H9 (cell line): ENCODE measurements at regions not wholly inside any gene's neighbourhood (a gene's known extent, or its start where the extent isn't known, plus 50 kb on each side); places are given as distances from the start of the nearest gene placed in this dataset.
A peak's percentile ranks its signal among the peaks of the same experiment; 100 is the strongest.

ENCODE experiments used
- DNase-seq: peaks from one replicate; pipeline ENCODE4 v3.0.0-alpha.2; 2017
- H2AFZ ChIP-seq: one replicate; pipeline ENCODE4 v1.6.1; 2013; ENCODE audit warnings: mild to moderate bottlenecking, low read length, control low read depth, moderate library complexity
- H2AK5ac ChIP-seq: 2 replicates; pipeline ENCODE4 v1.6.1; 2013; ENCODE audit warnings: low read length, control low read depth, mixed read lengths; ENCODE audit not compliant: insufficient read length
- H2BK120ac ChIP-seq: one replicate; pipeline ENCODE4 v1.6.1; 2013; ENCODE audit warnings: low read depth, mild to moderate bottlenecking, low read length, control low read depth, inconsistent platforms; ENCODE audit not compliant: poor library complexity, severe bottlenecking
- H2BK12ac ChIP-seq: 2 replicates; pipeline ENCODE4 v1.6.1; 2013; ENCODE audit warnings: low read length, control low read depth, mixed read lengths, low read depth; ENCODE audit not compliant: insufficient read length
- H2BK15ac ChIP-seq: 2 replicates; pipeline ENCODE4 v1.6.1; 2013; ENCODE audit warnings: low read depth, low read length, control low read depth
- H2BK20ac ChIP-seq: one replicate; pipeline ENCODE4 v1.6.1; 2013; ENCODE audit warnings: low read depth, mild to moderate bottlenecking, low read length, control low read depth, inconsistent platforms; ENCODE audit not compliant: poor library complexity, severe bottlenecking
- H2BK5ac ChIP-seq: 2 replicates; pipeline ENCODE4 v1.6.1; 2013; ENCODE audit warnings: low read length, control low read depth, mixed read lengths; ENCODE audit not compliant: insufficient read length
- H3K14ac ChIP-seq: 2 replicates; pipeline ENCODE4 v1.6.1; 2013; ENCODE audit warnings: low read length, control low read depth; ENCODE audit not compliant: insufficient read depth
- H3K18ac ChIP-seq: 2 replicates; pipeline ENCODE4 v1.6.1; 2013; ENCODE audit warnings: low read depth, mild to moderate bottlenecking, mixed read lengths, low read length, control low read depth; ENCODE audit not compliant: insufficient read length
- H3K23ac ChIP-seq: 2 replicates; pipeline ENCODE4 v1.6.1; 2013; ENCODE audit warnings: low read length, control low read depth, mixed read lengths, low read depth; ENCODE audit not compliant: insufficient read length
- H3K23me2 ChIP-seq: 2 replicates; pipeline ENCODE4 v1.6.1; 2013; ENCODE audit warnings: low read depth, mild to moderate bottlenecking, mixed read lengths, low read length, control low read depth; ENCODE audit not compliant: insufficient read length, poor library complexity, severe bottlenecking
- H3K27ac ChIP-seq: 2 replicates; pipeline ENCODE4 v1.5.1; 2013; ENCODE audit warnings: low read length, control low read depth, mixed read lengths, low read depth; ENCODE audit not compliant: insufficient read length
- H3K27me3 ChIP-seq: 2 replicates; pipeline ENCODE4 v1.6.1; 2013; ENCODE audit warnings: low read length, control low read depth, inconsistent platforms; ENCODE audit not compliant: insufficient read depth
- H3K4ac ChIP-seq: 2 replicates; pipeline ENCODE4 v1.6.1; 2013; ENCODE audit warnings: low read depth, mild to moderate bottlenecking, control low read depth, inconsistent platforms, low read length, moderate library complexity
- H3K4me1 ChIP-seq: 2 replicates; pipeline ENCODE4 v1.6.1; 2013; ENCODE audit warnings: low read length, control low read depth, inconsistent platforms; ENCODE audit not compliant: insufficient read depth
- H3K4me2 ChIP-seq: 2 replicates; pipeline ENCODE4 v1.6.1; 2013; ENCODE audit warnings: low read length, control low read depth, mixed read lengths; ENCODE audit not compliant: insufficient read length, insufficient read depth
- H3K56ac ChIP-seq: 2 replicates; pipeline ENCODE4 v1.6.1; 2013; ENCODE audit warnings: low read depth, mild to moderate bottlenecking, mixed read lengths, low read length, control low read depth; ENCODE audit not compliant: insufficient read length
- H3K79me1 ChIP-seq: 2 replicates; pipeline ENCODE4 v1.6.1; 2013; ENCODE audit warnings: low read depth, mild to moderate bottlenecking, moderate library complexity, low read length, control low read depth, inconsistent platforms; ENCODE audit not compliant: insufficient read depth, poor library complexity, severe bottlenecking
- H3K79me2 ChIP-seq: 2 replicates; pipeline ENCODE4 v1.6.1; 2013; ENCODE audit warnings: low read length, control low read depth, inconsistent platforms; ENCODE audit not compliant: insufficient read depth
- H3K9ac ChIP-seq: 2 replicates; pipeline ENCODE4 v1.6.1; 2013; ENCODE audit warnings: low read length, control low read depth, mixed read lengths; ENCODE audit not compliant: insufficient read length; ENCODE audit errors: extremely low read depth
- H3K9me3 ChIP-seq: one replicate; pipeline ENCODE4 v1.6.1; 2013; ENCODE audit warnings: low read depth, low read length, inconsistent platforms; ENCODE audit not compliant: control insufficient read depth
- H3T11ph ChIP-seq: one replicate; pipeline ENCODE4 v1.6.1; 2013; ENCODE audit warnings: mild to moderate bottlenecking, low read length, control low read depth, inconsistent platforms
- H4K20me1 ChIP-seq: one replicate; pipeline ENCODE4 v1.6.1; 2013; ENCODE audit not compliant: control insufficient read depth, insufficient read length, insufficient read depth
- H4K5ac ChIP-seq: 2 replicates; pipeline ENCODE4 v1.6.1; 2013; ENCODE audit warnings: low read depth, mild to moderate bottlenecking, mixed read lengths, low read length, control low read depth; ENCODE audit not compliant: insufficient read length
- H4K8ac ChIP-seq: replicated peaks from 2 replicates; pipeline ENCODE4 v1.6.1; 2013; ENCODE audit warnings: low read length, control low read depth, mixed read lengths, low read depth; ENCODE audit not compliant: insufficient read length
- H4K91ac ChIP-seq: 2 replicates; pipeline ENCODE4 v1.6.1; 2013; ENCODE audit warnings: low read depth, mild to moderate bottlenecking, moderate library complexity, mixed read lengths, low read length, control low read depth; ENCODE audit not compliant: insufficient read length
- H3K27ac Mint-ChIP-seq, 3 experiments: 2 replicates in 2 of 3; 3 replicates in 1 of 3; pipeline ENCODE4 v1.8.0; 2020 to 2021; ENCODE audit warnings: mixed read lengths in 3 of 3, mild to moderate bottlenecking in 1 of 3, moderate library complexity in 1 of 3
- H3K27me3 Mint-ChIP-seq: 2 replicates; pipeline ENCODE4 v1.8.0; 2021; ENCODE audit warnings: low read depth, mild to moderate bottlenecking, moderate library complexity, mixed read lengths
- H3K36me3 Mint-ChIP-seq, 3 experiments: 2 replicates in 2 of 3; 3 replicates in 1 of 3; pipeline ENCODE4 v1.8.0; 2020 to 2021; ENCODE audit warnings: low read depth in 3 of 3, mixed read lengths in 3 of 3; ENCODE audit not compliant: insufficient read depth in 1 of 3
- H3K4me1 Mint-ChIP-seq, 2 experiments: 2 replicates each; pipeline ENCODE4 v1.8.0; 2020; ENCODE audit warnings: mixed read lengths in 2 of 2
- H3K4me3 Mint-ChIP-seq, 2 experiments: 2 replicates in 1 of 2; 3 replicates in 1 of 2; pipeline ENCODE4 v1.8.0; 2020 to 2021; ENCODE audit warnings: mild to moderate bottlenecking in 2 of 2, mixed read lengths in 2 of 2, moderate library complexity in 1 of 2
- H3K9me3 Mint-ChIP-seq, 2 experiments: 2 replicates in 1 of 2; 3 replicates in 1 of 2; pipeline ENCODE4 v1.8.0; 2020; ENCODE audit warnings: mild to moderate bottlenecking in 2 of 2, mixed read lengths in 2 of 2, moderate library complexity in 1 of 2
- CTCF ChIP-seq: fragments of 200-600 bp; sonication (generic); conservative IDR thresholded peaks from 3 replicates; pipeline ENCODE4 v1.8.0; 2021; ENCODE audit warnings: antibody characterized with exemption, mild to moderate bottlenecking
- WGBS: extraction: QIAGEN DNeasy Blood & Tissue Kit; methylation state at CpG from one replicate; pipeline ENCODE4 v1.1.7; 2013; ENCODE audit warnings: missing lambda C conversion rate, low lambda C conversion rate, mixed read lengths; ENCODE audit not compliant: insufficient read length; ENCODE audit errors: extremely low coverage; 5-methylcytosine and 5-hydroxymethylcytosine counted together

- H3K79me1 ChIP-seq, result no peaks in the 10 kb centered on the region
- no peaks in the 10 kb centered on the region for H3K27me3 ChIP-seq
- H2BK120ac ChIP-seq, result no peak overlapping the region
- peaks cover 0 to 2% (median 0%) of the 10 kb centered on the region in 3 experiments; a peak in 2 of 7 replicates for H3K36me3 Mint-ChIP-seq
- H4K5ac ChIP-seq, result no peak overlapping the region
- H3K23me2 ChIP-seq, result no peaks in the 10 kb centered on the region
- H3K23ac ChIP-seq, result no peak overlapping the region
- H3K27ac Mint-ChIP-seq, result no peak overlapping the region
- peaks cover 15% of the 10 kb centered on the region for H3K27me3 Mint-ChIP-seq
- peak; percentile 29; the same call in 2 of the 3 replicates for TF ChIP-seq CTCF
- H3K4me1 Mint-ChIP-seq, result peaks cover 52 to 56% of the 10 kb centered on the region in 2 experiments
- H2AFZ ChIP-seq, result no peak overlapping the region
- H3K18ac ChIP-seq, result no peak overlapping the region
- H3T11ph ChIP-seq, result no peak overlapping the region
- H2AK5ac ChIP-seq, result no peak overlapping the region
- H2BK5ac ChIP-seq, result no peak overlapping the region
- WGBS, result no CpG with 5 or more reads among the region's 10 CpGs
- H2BK12ac ChIP-seq, result no peak overlapping the region
- no peak overlapping the region for H2BK15ac ChIP-seq
- H3K4me3 Mint-ChIP-seq, result no peak overlapping the region; a peak in 1 of 5 replicates
- no peak overlapping the region for H3K14ac ChIP-seq
- H3K4ac ChIP-seq, result no peak overlapping the region
- H3K4me1 ChIP-seq, result peaks cover 5% of the 10 kb centered on the region; the same call in 1 of the 2 replicates
- peak; percentile 43 for DNase-seq
- no peak overlapping the region for H3K27ac ChIP-seq
- H3K9me3 Mint-ChIP-seq, result no peaks in the 10 kb centered on the region; a peak in 1 of 5 replicates
- no peak overlapping the region for H3K9ac ChIP-seq
- H4K91ac ChIP-seq, result no peak overlapping the region
- H3K79me2 ChIP-seq, result no peaks in the 10 kb centered on the region
- H3K4me2 ChIP-seq, result no peak overlapping the region
- no peaks in the 10 kb centered on the region for H3K9me3 ChIP-seq
- no peak overlapping the region for H3K56ac ChIP-seq
- no peak overlapping the region for H2BK20ac ChIP-seq
- no peak overlapping the region for H4K8ac ChIP-seq
- H4K20me1 ChIP-seq, result no peaks in the 10 kb centered on the region
Observed at GRCh38 chr2:129189617-129190319, 789.7 kb upstream of the RAB6C start.
